Activated naive CD8-positive, alpha-beta T cell treated with anti-CD3 and anti-CD28 coated beads, Interleukin-2, amount 50 U/mL, for 24 hours (primary cell): ENCODE measurements at regions not wholly inside any gene's neighbourhood (a gene's known extent, or its start where the extent isn't known, plus 50 kb on each side); places are given as distances from the start of the nearest gene placed in this dataset.

Experiments
- ATAC-seq: fragments of 150-1000 bp; cut with Tn5 transposase; one replicate; pipeline ENCODE4 v1.10.0; 2021
- DNase-seq: peaks from one replicate; pipeline ENCODE4 v3.0.0; 2021
- H3K27ac Mint-ChIP-seq: one replicate; pipeline ENCODE4 v1.8.0; 2021; ENCODE audit warnings: mild to moderate bottlenecking, mixed read lengths
- H3K27me3 Mint-ChIP-seq: one replicate; pipeline ENCODE4 v1.8.0; 2021; ENCODE audit warnings: mixed read lengths
- H3K36me3 Mint-ChIP-seq: one replicate; pipeline ENCODE4 v1.8.0; 2021; ENCODE audit warnings: low read depth, mixed read lengths
- H3K4me1 Mint-ChIP-seq: one replicate; pipeline ENCODE4 v1.8.0; 2021; ENCODE audit warnings: mixed read lengths
- H3K4me3 Mint-ChIP-seq: one replicate; pipeline ENCODE4 v1.8.0; 2021; ENCODE audit warnings: mild to moderate bottlenecking, moderate library complexity, mixed read lengths
- H3K9me3 Mint-ChIP-seq: one replicate; pipeline ENCODE4 v1.8.0; 2021; ENCODE audit warnings: mixed read lengths

- no peak for DNase-seq
- no peaks in the 10 kb centered on the region for H3K36me3 Mint-ChIP-seq
- H3K4me3 Mint-ChIP-seq = no peak overlapping the region
- ATAC-seq = no peak
- no peaks in the 10 kb centered on the region for H3K4me1 Mint-ChIP-seq
- no peak overlapping the region for H3K27ac Mint-ChIP-seq
- H3K27me3 Mint-ChIP-seq = no peaks in the 10 kb centered on the region
- no peaks in the 10 kb centered on the region for H3K9me3 Mint-ChIP-seq
Measured at GRCh38 chr5:3352711-3353110, 242.9 kb upstream of the IRX1 start.

DNA sequence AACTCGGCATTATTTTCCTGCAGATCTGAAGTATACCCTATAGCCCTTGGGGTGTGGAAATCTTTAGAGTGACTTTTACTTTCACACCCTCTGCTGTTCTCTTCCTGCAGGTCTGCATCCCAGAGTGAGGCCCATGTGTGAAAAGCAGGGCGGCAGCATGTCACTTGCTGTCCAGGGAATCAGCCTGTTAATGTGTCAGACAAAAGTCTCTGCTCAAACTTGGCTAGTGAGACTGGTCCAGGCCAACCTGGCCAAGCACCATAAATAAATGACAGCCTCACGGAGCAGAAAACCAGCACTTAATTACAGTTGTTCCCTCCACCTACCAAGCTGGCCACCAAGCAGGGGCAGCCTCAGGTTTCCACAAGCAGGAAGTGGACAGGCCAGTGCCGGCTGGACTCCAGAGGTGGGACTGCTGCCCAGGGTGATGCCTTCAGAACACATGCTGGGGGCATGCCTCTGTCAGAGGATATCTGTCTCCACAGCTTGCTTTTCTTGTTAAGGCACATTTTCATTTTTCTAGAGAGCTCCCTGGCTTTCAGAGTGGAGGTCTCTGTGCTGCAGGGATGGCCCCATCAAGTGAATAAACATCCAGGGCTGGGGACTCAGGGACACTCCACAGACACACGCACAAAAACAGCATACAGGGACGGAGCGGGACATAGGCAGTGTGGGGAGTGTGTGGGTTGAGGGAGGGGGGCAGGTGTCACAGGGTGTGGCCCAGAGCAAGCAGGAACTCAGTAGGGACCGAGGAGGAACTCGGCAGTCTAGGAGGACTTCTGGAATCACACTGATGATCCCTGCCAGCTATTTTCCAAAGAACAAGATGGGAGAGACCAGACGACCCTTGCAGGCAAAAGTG is 243.8 kb upstream of the IRX1 start:
- DNase-seq (no peak), ATAC-seq (no peak)
- H3K27ac Mint-ChIP-seq = no peak overlapping the region
- no peaks in the 10 kb centered on the region for H3K36me3 Mint-ChIP-seq
- H3K4me1 Mint-ChIP-seq = no peaks in the 10 kb centered on the region
- H3K27me3 Mint-ChIP-seq = no peaks in the 10 kb centered on the region
- no peak overlapping the region for H3K4me3 Mint-ChIP-seq
- no peaks in the 10 kb centered on the region for H3K9me3 Mint-ChIP-seq

DNA sequence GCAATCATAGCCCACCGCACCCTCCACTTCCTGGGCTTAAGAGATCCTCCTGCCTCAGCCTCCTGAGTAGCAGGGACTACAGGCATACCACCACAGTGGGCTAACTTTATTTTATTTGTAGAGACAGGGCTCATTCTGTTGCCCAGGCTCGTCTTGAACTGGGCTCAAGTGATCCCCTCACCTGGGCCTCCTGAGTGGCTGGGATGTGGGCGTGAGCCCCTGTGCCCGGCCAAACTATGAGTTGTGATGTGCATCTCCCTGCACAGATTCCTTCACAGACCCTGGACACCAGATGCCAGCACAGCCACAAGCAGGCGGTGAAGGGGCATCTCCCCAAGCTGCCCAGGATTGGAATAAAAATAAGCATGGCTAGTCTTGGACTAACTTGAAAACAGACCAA is 244.9 kb upstream of the IRX1 start:
- no peak for ATAC-seq
- H3K36me3 Mint-ChIP-seq = no peaks in the 10 kb centered on the region

GRCh38 chr5:3349704-3350565 is 245.7 kb upstream of the IRX1 start:
- H3K4me1 Mint-ChIP-seq = no peaks in the 10 kb centered on the region
- no peak overlapping the region for H3K4me3 Mint-ChIP-seq
- H3K36me3 Mint-ChIP-seq = no peaks in the 10 kb centered on the region
- ATAC-seq (no peak), DNase-seq (no peak)
- no peaks in the 10 kb centered on the region for H3K27me3 Mint-ChIP-seq
- no peaks in the 10 kb centered on the region for H3K9me3 Mint-ChIP-seq
- no peak overlapping the region for H3K27ac Mint-ChIP-seq

More for the DNA sequence above, 244.9 kb upstream of the IRX1 start:
- no peaks in the 10 kb centered on the region for H3K27me3 Mint-ChIP-seq
- H3K27ac Mint-ChIP-seq = no peak overlapping the region
- no peak overlapping the region for H3K4me3 Mint-ChIP-seq
- no peaks in the 10 kb centered on the region for H3K4me1 Mint-ChIP-seq
- DNase-seq = no peak
- H3K9me3 Mint-ChIP-seq = no peaks in the 10 kb centered on the region

DNA sequence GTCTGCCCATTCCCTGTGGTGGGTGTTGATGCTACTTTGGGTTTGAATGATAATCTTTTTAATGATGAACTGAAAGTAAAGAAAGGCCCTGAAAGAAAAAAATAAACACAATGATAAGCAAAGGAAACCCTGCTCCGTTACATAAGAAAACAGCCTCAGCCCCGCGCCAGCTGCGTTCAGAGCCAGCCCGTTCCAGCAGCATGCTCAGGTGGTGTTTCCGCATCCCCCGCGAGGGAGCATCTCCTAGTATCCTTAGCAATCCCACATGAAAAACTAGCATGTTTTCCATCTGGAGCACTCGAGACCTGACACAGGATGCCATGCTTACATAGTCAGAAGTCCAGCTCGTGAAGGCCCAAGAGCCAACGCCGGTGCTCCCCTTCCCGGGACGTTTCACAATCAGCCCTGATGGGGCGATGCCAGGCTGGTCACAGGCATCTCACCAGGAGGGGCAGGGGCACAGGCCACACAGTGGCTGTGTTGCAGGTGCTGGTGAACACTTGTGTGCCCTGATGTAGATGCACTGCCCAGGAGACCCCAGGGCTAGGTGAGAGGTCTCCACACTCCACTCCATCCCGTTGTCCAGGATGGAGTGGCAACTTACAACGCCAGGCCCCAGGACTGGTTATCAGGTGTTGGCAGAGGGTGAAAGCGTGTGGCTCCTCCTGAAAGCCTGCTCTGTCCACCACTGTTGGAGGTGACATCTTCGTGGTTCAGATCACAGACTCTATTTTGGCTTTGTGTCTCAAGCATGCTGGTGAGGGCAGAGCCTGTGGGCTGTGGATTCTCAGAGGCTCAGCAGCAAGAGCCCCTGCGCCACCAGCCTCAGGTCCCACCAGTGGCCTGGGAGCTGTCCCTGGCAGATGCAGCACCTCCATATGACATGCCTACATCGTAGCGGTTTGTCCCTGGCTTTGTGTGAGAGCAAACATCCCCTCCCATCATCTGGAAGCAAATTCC is 246.8 kb upstream of the IRX1 start:
- Mint-ChIP-seq H3K9me3 (no peaks in the 10 kb centered on the region), H3K4me3 (no peak overlapping the region), H3K36me3 (no peaks in the 10 kb centered on the region), H3K4me1 (no peaks in the 10 kb centered on the region), H3K27ac (no peak overlapping the region), H3K27me3 (no peaks in the 10 kb centered on the region)
- no peak for DNase-seq
- ATAC-seq = no peak

- no peak for ATAC-seq
- Mint-ChIP-seq H3K27ac (no peak overlapping the region), H3K4me3 (no peak overlapping the region), H3K9me3 (no peaks in the 10 kb centered on the region), H3K4me1 (no peaks in the 10 kb centered on the region), H3K27me3 (no peaks in the 10 kb centered on the region), H3K36me3 (no peaks in the 10 kb centered on the region)
- no peak for DNase-seq
Measured at GRCh38 chr5:3347741-3348140, 247.9 kb upstream of the IRX1 start.

DNA sequence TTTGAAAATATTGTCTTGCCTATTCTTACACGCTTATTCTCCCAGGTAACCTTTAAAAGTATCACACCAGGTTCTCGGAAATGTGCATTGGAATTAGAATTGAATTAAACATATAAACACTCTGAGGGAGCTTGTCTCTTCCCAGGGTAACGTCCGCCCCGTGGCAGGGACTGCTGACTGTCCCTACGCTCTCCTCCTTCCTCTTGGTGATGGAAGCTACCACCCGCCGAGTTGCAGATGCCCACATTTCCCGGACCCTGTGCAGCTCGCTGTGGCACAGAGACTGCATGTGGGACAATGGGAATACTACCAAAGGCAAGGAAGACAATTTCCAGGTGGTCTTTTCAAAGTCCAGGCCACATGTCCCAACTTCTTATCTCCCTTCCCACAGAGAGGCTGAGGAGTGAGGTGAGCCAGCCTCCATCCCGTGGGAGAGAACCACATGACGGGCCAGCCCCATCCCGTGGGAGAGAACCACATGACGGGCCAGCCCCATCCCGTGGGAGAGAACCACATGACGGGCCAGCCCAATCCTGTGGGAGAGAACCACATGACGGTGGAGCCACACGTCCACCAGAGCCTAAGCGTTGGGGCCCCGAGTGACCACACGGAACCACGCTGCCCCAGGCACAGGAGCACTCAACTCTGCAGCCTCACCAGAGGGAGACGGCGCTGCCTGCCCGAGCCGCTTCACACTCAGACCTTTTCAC is 249.4 kb upstream of the IRX1 start:
- Mint-ChIP-seq H3K4me1 (no peaks in the 10 kb centered on the region), H3K27ac (no peak overlapping the region), H3K27me3 (no peaks in the 10 kb centered on the region), H3K9me3 (no peaks in the 10 kb centered on the region), H3K4me3 (no peak overlapping the region), H3K36me3 (no peaks in the 10 kb centered on the region)
- no peak for DNase-seq
- ATAC-seq = no peak

DNA sequence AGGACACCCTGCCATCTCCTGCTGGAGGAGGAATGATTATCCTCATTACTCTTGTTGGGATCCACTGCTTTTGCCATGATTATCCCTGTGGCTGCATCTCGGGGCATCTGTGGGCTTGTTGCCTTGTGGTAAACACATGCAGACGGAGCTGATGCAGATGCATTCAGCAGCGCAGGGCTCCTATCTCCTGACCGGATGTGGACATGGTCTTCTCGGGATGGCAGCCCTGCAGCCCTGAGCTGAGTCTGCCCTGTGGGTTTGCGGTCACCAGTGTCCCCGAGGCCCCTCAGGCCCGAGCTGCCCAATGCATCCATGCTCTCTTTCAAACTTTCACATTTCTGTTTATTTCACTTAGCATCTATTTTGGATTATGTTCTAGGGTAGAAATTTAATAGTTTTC is 250.4 kb upstream of the IRX1 start:
- Mint-ChIP-seq H3K27ac (no peak overlapping the region), H3K27me3 (no peaks in the 10 kb centered on the region), H3K4me3 (no peak overlapping the region), H3K36me3 (no peaks in the 10 kb centered on the region), H3K4me1 (no peaks in the 10 kb centered on the region), H3K9me3 (no peaks in the 10 kb centered on the region)
- ATAC-seq (no peak), DNase-seq (no peak)

GRCh38 chr5:3344671-3345070 is 251.0 kb upstream of the IRX1 start:
- H3K27ac Mint-ChIP-seq = no peak overlapping the region
- H3K36me3 Mint-ChIP-seq = no peaks in the 10 kb centered on the region
- no peaks in the 10 kb centered on the region for H3K4me1 Mint-ChIP-seq
- H3K27me3 Mint-ChIP-seq = no peaks in the 10 kb centered on the region
- no peaks in the 10 kb centered on the region for H3K9me3 Mint-ChIP-seq
- ATAC-seq (no peak), DNase-seq (no peak)
- H3K4me3 Mint-ChIP-seq = no peak overlapping the region

DNA sequence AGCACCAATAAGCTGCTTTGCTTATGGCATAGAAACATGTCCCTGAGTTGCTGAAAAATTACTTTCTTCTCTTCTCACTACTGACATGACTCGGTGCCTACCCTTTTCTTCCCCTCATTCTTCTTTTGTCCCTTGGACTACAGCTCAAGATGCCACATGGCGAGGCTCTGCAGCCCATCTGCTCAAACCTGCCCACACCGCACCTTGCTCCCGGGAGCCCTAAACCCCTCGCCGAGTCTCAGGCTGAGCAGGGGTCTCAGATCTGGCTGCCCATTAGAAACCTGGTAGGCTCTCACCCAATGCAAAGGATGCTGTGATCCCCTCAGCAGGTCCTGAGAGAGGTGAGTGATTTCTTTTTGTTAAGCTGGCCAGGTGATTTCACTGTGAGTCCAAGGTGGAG is 251.7 kb upstream of the IRX1 start:
- Mint-ChIP-seq H3K4me3 (no peak overlapping the region), H3K4me1 (no peaks in the 10 kb centered on the region), H3K9me3 (no peaks in the 10 kb centered on the region), H3K27ac (no peak overlapping the region), H3K27me3 (no peaks in the 10 kb centered on the region), H3K36me3 (no peaks in the 10 kb centered on the region)
- DNase-seq (no peak), ATAC-seq (no peak)

GRCh38 chr5:3343211-3343610 is 252.4 kb upstream of the IRX1 start:
- Mint-ChIP-seq H3K4me3 (no peak overlapping the region), H3K9me3 (no peaks in the 10 kb centered on the region), H3K36me3 (no peaks in the 10 kb centered on the region), H3K4me1 (no peaks in the 10 kb centered on the region), H3K27me3 (no peaks in the 10 kb centered on the region), H3K27ac (no peak overlapping the region)
- no peak for DNase-seq
- ATAC-seq = no peak

GRCh38 chr5:3342271-3343100 is 253.1 kb upstream of the IRX1 start:
- no peak for ATAC-seq
- no peaks in the 10 kb centered on the region for H3K4me1 Mint-ChIP-seq
- H3K27ac Mint-ChIP-seq = no peak overlapping the region
- no peaks in the 10 kb centered on the region for H3K27me3 Mint-ChIP-seq
- H3K36me3 Mint-ChIP-seq = no peaks in the 10 kb centered on the region
- DNase-seq = no peak
- H3K9me3 Mint-ChIP-seq = no peaks in the 10 kb centered on the region
- no peak overlapping the region for H3K4me3 Mint-ChIP-seq

GRCh38 chr5:3341446-3342240 is 254.0 kb upstream of the IRX1 start:
- no peak overlapping the region for H3K27ac Mint-ChIP-seq
- H3K36me3 Mint-ChIP-seq = no peaks in the 10 kb centered on the region
- no peaks in the 10 kb centered on the region for H3K9me3 Mint-ChIP-seq
- H3K4me1 Mint-ChIP-seq = no peaks in the 10 kb centered on the region
- DNase-seq (no peak), ATAC-seq (no peak)
- H3K27me3 Mint-ChIP-seq = no peaks in the 10 kb centered on the region
- H3K4me3 Mint-ChIP-seq = no peak overlapping the region
